Progenitor cell of endocrine pancreas (in vitro differentiated cells): ENCODE measurements at regions not wholly inside any gene's neighbourhood (a gene's known extent, or its start where the extent isn't known, plus 50 kb on each side); places are given as distances from the start of the nearest gene placed in this dataset.

Experiments used
- DNase-seq: peaks from one replicate; pipeline ENCODE4 v3.0.0; 2021; ENCODE audit warnings: low spot score; ENCODE audit not compliant: unreplicated experiment
- H3K27ac Mint-ChIP-seq: 2 replicates; pipeline ENCODE4 v1.8.0; 2021; ENCODE audit warnings: mild to moderate bottlenecking, moderate library complexity, mixed read lengths
- H3K27me3 Mint-ChIP-seq: 2 replicates; pipeline ENCODE4 v1.8.0; 2021; ENCODE audit warnings: mixed read lengths
- H3K36me3 Mint-ChIP-seq: 2 replicates; pipeline ENCODE4 v1.8.0; 2022; ENCODE audit warnings: mixed read lengths; ENCODE audit not compliant: insufficient read depth
- H3K4me1 Mint-ChIP-seq: 2 replicates; pipeline ENCODE4 v1.8.0; 2021; ENCODE audit warnings: low read depth, mixed read lengths
- H3K4me3 Mint-ChIP-seq: 2 replicates; pipeline ENCODE4 v1.8.0; 2021; ENCODE audit warnings: low read depth, mild to moderate bottlenecking, moderate library complexity, mixed read lengths
- H3K9me3 Mint-ChIP-seq: 2 replicates; pipeline ENCODE4 v1.8.0; 2021; ENCODE audit warnings: low read depth, mixed read lengths
- CTCF ChIP-seq: fragments of 200-600 bp; sonication (generic); IDR thresholded peaks from one replicate; pipeline ENCODE4 v1.5.0; 2021; ENCODE audit warnings: antibody characterized with exemption, mild to moderate bottlenecking; ENCODE audit not compliant: unreplicated experiment

GRCh38 chr16:79360267-79360666 lies 240.3 kb downstream of the MAF start:
- Mint-ChIP-seq H3K9me3 (peaks cover 3% of the 10 kb centered on the region), H3K27ac (no peak overlapping the region), H3K36me3 (no peaks in the 10 kb centered on the region), H3K4me3 (no peak overlapping the region), H3K27me3 (peaks cover 14% of the 10 kb centered on the region), H3K4me1 (peaks cover 2% of the 10 kb centered on the region)
- no peak for TF ChIP-seq CTCF
- no peak for DNase-seq

- Mint-ChIP-seq H3K9me3 (peaks cover 3% of the 10 kb centered on the region), H3K36me3 (no peaks in the 10 kb centered on the region), H3K4me1 (peaks cover 2% of the 10 kb centered on the region), H3K27ac (no peak overlapping the region), H3K27me3 (peaks cover 17% of the 10 kb centered on the region), H3K4me3 (no peak overlapping the region)
- DNase-seq: no peak
- TF ChIP-seq CTCF: no peak
Observed at GRCh38 chr16:79359082-79359481, 241.5 kb downstream of the MAF start.

GRCh38 chr16:79358188-79358587 lies 242.3 kb downstream of the MAF start:
- Mint-ChIP-seq H3K36me3 (no peaks in the 10 kb centered on the region), H3K9me3 (no peaks in the 10 kb centered on the region), H3K4me1 (peaks cover 2% of the 10 kb centered on the region), H3K4me3 (no peak overlapping the region), H3K27ac (no peak overlapping the region), H3K27me3 (peaks cover 11% of the 10 kb centered on the region)
- no peak for TF ChIP-seq CTCF
- DNase-seq: no peak

- Mint-ChIP-seq H3K9me3 (no peaks in the 10 kb centered on the region), H3K36me3 (no peaks in the 10 kb centered on the region)
Observed at GRCh38 chr16:79355600-79356358, 244.8 kb downstream of the MAF start.

GRCh38 chr16:79351927-79352326 lies 248.6 kb downstream of the MAF start:
- TF ChIP-seq CTCF: no peak
- no peak overlapping the region for H3K27ac Mint-ChIP-seq
- no peaks in the 10 kb centered on the region for H3K36me3 Mint-ChIP-seq
- H3K27me3 Mint-ChIP-seq: peaks cover 18% of the 10 kb centered on the region
- no peaks in the 10 kb centered on the region for H3K9me3 Mint-ChIP-seq
- H3K4me1 Mint-ChIP-seq: no peaks in the 10 kb centered on the region
- DNase-seq: no peak
- H3K4me3 Mint-ChIP-seq: no peak overlapping the region

More at GRCh38 chr16:79355600-79356358, 244.8 kb downstream of the MAF start:
- no peak for DNase-seq
- peaks cover 2% of the 10 kb centered on the region for H3K4me1 Mint-ChIP-seq
- H3K27ac Mint-ChIP-seq: no peak overlapping the region
- peaks cover 11% of the 10 kb centered on the region for H3K27me3 Mint-ChIP-seq
- no peak overlapping the region for H3K4me3 Mint-ChIP-seq
- TF ChIP-seq CTCF: no peak
